ENCODE measurements at regions not wholly inside any gene's neighbourhood (a gene's known extent, or its start where the extent isn't known, plus 50 kb on each side); places are given as distances from the start of the nearest gene placed in this dataset.

DNA sequence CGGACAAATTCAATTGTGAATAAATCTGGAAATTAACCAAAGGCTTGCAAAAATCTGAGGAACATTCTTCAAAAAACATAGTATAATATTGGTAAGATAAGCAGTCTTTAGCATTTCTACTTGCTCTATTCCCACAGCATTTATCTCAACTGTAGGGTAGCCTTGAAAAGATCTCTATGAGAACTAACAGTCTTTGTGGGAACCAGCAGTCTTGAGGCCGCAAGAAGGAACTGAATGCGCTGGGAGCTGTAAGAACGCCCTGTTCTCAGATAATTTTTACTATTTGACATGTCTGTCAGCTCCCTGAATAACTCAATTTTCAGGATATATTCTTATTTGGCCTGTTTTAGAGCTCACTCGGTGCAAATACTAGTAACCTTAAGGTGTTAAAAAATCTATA, 519.3 kb upstream of the CXorf51A start:
- H3K36me3 ChIP-seq, result no peaks in the 10 kb centered on the region
- no peak for TF ChIP-seq POLR2A (IDR thresholded peaks at IDR 0.05)
- TF ChIP-seq, protein P1, sequence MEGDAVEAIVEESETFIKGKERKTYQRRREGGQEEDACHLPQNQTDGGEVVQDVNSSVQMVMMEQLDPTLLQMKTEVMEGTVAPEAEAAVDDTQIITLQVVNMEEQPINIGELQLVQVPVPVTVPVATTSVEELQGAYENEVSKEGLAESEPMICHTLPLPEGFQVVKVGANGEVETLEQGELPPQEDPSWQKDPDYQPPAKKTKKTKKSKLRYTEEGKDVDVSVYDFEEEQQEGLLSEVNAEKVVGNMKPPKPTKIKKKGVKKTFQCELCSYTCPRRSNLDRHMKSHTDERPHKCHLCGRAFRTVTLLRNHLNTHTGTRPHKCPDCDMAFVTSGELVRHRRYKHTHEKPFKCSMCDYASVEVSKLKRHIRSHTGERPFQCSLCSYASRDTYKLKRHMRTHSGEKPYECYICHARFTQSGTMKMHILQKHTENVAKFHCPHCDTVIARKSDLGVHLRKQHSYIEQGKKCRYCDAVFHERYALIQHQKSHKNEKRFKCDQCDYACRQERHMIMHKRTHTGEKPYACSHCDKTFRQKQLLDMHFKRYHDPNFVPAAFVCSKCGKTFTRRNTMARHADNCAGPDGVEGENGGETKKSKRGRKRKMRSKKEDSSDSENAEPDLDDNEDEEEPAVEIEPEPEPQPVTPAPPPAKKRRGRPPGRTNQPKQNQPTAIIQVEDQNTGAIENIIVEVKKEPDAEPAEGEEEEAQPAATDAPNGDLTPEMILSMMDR (IDR thresholded peaks at IDR 0.05), result no peak
- TF ChIP-seq EP300 (IDR thresholded peaks at IDR 0.05), result no peak
- WGBS, 2 donors, result 52 to 55% methylated on average over 5 of the region's 5 CpGs
- no peaks in the 10 kb centered on the region for H3K27me3 ChIP-seq
- H3K27ac ChIP-seq, result no peak overlapping the region
- no peaks in the 10 kb centered on the region for H3K9me3 ChIP-seq
- DNase-seq (ENCODE audit: low spot score in 2 of 2), result no peak
- no peak overlapping the region for H3K4me3 ChIP-seq
- H3K4me1 ChIP-seq, result no peaks in the 10 kb centered on the region

GRCh38 chrX:147322496-147322895, 508.0 kb upstream of the CXorf51A start:
- H3K36me3 ChIP-seq, result no peaks in the 10 kb centered on the region
- no peak for TF ChIP-seq POLR2A (IDR thresholded peaks at IDR 0.05)
- no peak for TF ChIP-seq EP300 (IDR thresholded peaks at IDR 0.05)
- TF ChIP-seq, protein P1 (IDR thresholded peaks at IDR 0.05), result no peak
- H3K4me3 ChIP-seq, result no peak overlapping the region
- no peak for DNase-seq (ENCODE audit: low spot score in 2 of 2)
- WGBS, 2 donors, result 83 to 85% methylated on average over 3 of the region's 3 CpGs
- no peaks in the 10 kb centered on the region for H3K4me1 ChIP-seq
- no peak overlapping the region for H3K27ac ChIP-seq
- H3K9me3 ChIP-seq, result no peaks in the 10 kb centered on the region
- H3K27me3 ChIP-seq, result no peaks in the 10 kb centered on the region

GRCh38 chrX:147315483-147315882, 500.9 kb upstream of the CXorf51A start:
- no peak for DNase-seq (ENCODE audit: low spot score in 2 of 2)
- H3K27ac ChIP-seq, result no peak overlapping the region
- H3K9me3 ChIP-seq, result no peaks in the 10 kb centered on the region
- 74 to 76% methylated on average over 1 of the region's 1 CpG for WGBS, 2 donors
- H3K27me3 ChIP-seq, result no peaks in the 10 kb centered on the region
- H3K4me1 ChIP-seq, result no peaks in the 10 kb centered on the region
- TF ChIP-seq, protein P1 (IDR thresholded peaks at IDR 0.05), result no peak
- TF ChIP-seq EP300 (IDR thresholded peaks at IDR 0.05) (no peak), POLR2A (IDR thresholded peaks at IDR 0.05) (no peak)
- H3K36me3 ChIP-seq, result no peaks in the 10 kb centered on the region
- no peak overlapping the region for H3K4me3 ChIP-seq
